Tibial artery (tissue), 4 donors: ENCODE measurements at regions not wholly inside any gene's neighbourhood (a gene's known extent, or its start where the extent isn't known, plus 50 kb on each side); places are given as distances from the start of the nearest gene placed in this dataset.

Experiments
- DNase-seq, 2 donors: peaks; one replicate each; pipeline ENCODE4 v3.0.0-alpha.2; 2019
- H3K27ac ChIP-seq, 2 donors: fragments of 200-600 bp; sonication (generic) in 1 of 2; 1 replicate in 1 of 2; 2 replicates in 1 of 2; pipeline ENCODE4 v1.5.1; 2018 to 2019; ENCODE audit warnings: mild to moderate bottlenecking in 1 of 2
- H3K27me3 ChIP-seq, 2 donors: fragments of 200-600 bp; sonication (generic) in 1 of 2; one replicate each; pipeline versions ENCODE4 v1.5.1 to v1.6.0; 2016 to 2019
- H3K36me3 ChIP-seq, 3 donors: fragments of 200-600 bp; sonication (generic) in 2 of 3; one replicate each; pipeline ENCODE4 v1.5.1; 2016 to 2019; ENCODE audit warnings: mild to moderate bottlenecking in 2 of 3
- H3K4me1 ChIP-seq, 4 donors: fragments of 200-600 bp; sonication (generic) in 2 of 4; 1 replicate in 3 of 4; 2 replicates in 1 of 4; pipeline ENCODE4 v1.5.1; 2016 to 2019
- H3K4me3 ChIP-seq, 2 donors: fragments of 200-600 bp; sonication (generic) in 1 of 2; 1 replicate in 1 of 2; 2 replicates in 1 of 2; pipeline ENCODE4 v1.5.1; 2018 to 2019; ENCODE audit warnings: mild to moderate bottlenecking in 2 of 2
- H3K9me3 ChIP-seq, 3 donors: fragments of 200-600 bp; sonication (generic) in 1 of 3; one replicate each; pipeline ENCODE4 v1.5.1; 2016 to 2019
- CTCF ChIP-seq, 2 experiments: fragments of 200-600 bp in 1 of 2; fragments of 450-650 bp in 1 of 2; IDR thresholded peaks; one replicate each; pipeline ENCODE4 v1.5.1; 2017 to 2019; ENCODE audit warnings: antibody characterized with exemption in 2 of 2, mild to moderate bottlenecking in 1 of 2, moderate library complexity in 1 of 2
- intact Hi-C: fragments of 100-400 bp; cut with DNase I; formaldehyde crosslinking; loops from one replicate; pipeline ENCODE4 v1.15.0; 2023; ENCODE audit warnings: low total_unique reads

GRCh38 chr10:121290674-121291073 is 307.6 kb downstream of the FGFR2 start:
- no peaks in the 10 kb centered on the region for H3K36me3 ChIP-seq
- intact Hi-C loops = no loop called here
- peaks cover 0 to 9% (median 2%) of the 10 kb centered on the region in 4 donors for H3K4me1 ChIP-seq
- no peak for TF ChIP-seq CTCF (IDR thresholded peaks at IDR 0.05)
- DNase-seq = no peak
- no peak overlapping the region for H3K4me3 ChIP-seq
- H3K27ac ChIP-seq = no peak overlapping the region
- no peaks in the 10 kb centered on the region for H3K9me3 ChIP-seq
- peaks cover 0 to 3% of the 10 kb centered on the region in 2 donors for H3K27me3 ChIP-seq

GRCh38 chr10:121291376-121291775 is 306.9 kb downstream of the FGFR2 start:
- no peaks in the 10 kb centered on the region for H3K9me3 ChIP-seq
- peaks cover 0 to 2% (median 0%) of the 10 kb centered on the region in 4 donors for H3K4me1 ChIP-seq
- intact Hi-C loops = no loop called here

GRCh38 chr10:121291823-121292222 is 306.4 kb downstream of the FGFR2 start:
- TF ChIP-seq CTCF (IDR thresholded peaks at IDR 0.05) = no peak
- Histone ChIP-seq H3K4me3 (no peak overlapping the region), H3K4me1 (no peaks in the 10 kb centered on the region), H3K36me3 (no peaks in the 10 kb centered on the region), H3K27me3 (peaks cover 0 to 3% of the 10 kb centered on the region in 2 donors), H3K27ac (no peak overlapping the region), H3K9me3 (no peaks in the 10 kb centered on the region)
- no peak for DNase-seq
- intact Hi-C loops = no loop called here

More at GRCh38 chr10:121291376-121291775, 306.9 kb downstream of the FGFR2 start:
- H3K27ac ChIP-seq = no peak overlapping the region
- peaks cover 0 to 3% of the 10 kb centered on the region in 2 donors for H3K27me3 ChIP-seq
- no peak for TF ChIP-seq CTCF (IDR thresholded peaks at IDR 0.05)
- DNase-seq = no peak
- no peaks in the 10 kb centered on the region for H3K36me3 ChIP-seq
- H3K4me3 ChIP-seq = no peak overlapping the region

GRCh38 chr10:121292321-121292720 is 305.9 kb downstream of the FGFR2 start:
- Histone ChIP-seq H3K36me3 (no peaks in the 10 kb centered on the region), H3K4me3 (no peak overlapping the region), H3K9me3 (no peaks in the 10 kb centered on the region), H3K27me3 (peaks cover 0 to 3% of the 10 kb centered on the region in 2 donors), H3K27ac (no peak overlapping the region), H3K4me1 (no peaks in the 10 kb centered on the region)
- intact Hi-C loops = no loop called here
- TF ChIP-seq CTCF (IDR thresholded peaks at IDR 0.05) = no peak
- DNase-seq = no peak

GRCh38 chr10:121293110-121293509 is 305.1 kb downstream of the FGFR2 start:
- H3K4me3 ChIP-seq = no peak overlapping the region
- no peaks in the 10 kb centered on the region for H3K4me1 ChIP-seq
- TF ChIP-seq CTCF (IDR thresholded peaks at IDR 0.05) = no peak
- no peak overlapping the region for H3K27ac ChIP-seq
- intact Hi-C loops = no loop called here
- no peak for DNase-seq
- peaks cover 0 to 3% of the 10 kb centered on the region in 2 donors for H3K27me3 ChIP-seq
- H3K9me3 ChIP-seq = no peaks in the 10 kb centered on the region
- no peaks in the 10 kb centered on the region for H3K36me3 ChIP-seq

- H3K36me3 ChIP-seq = no peaks in the 10 kb centered on the region
- no peaks in the 10 kb centered on the region for H3K4me1 ChIP-seq
- H3K4me3 ChIP-seq = no peak overlapping the region
- peaks cover 0 to 3% of the 10 kb centered on the region in 2 donors for H3K27me3 ChIP-seq
- H3K27ac ChIP-seq = no peak overlapping the region
- DNase-seq = no peak
- intact Hi-C loops = no loop called here
- no peak for TF ChIP-seq CTCF (IDR thresholded peaks at IDR 0.05)
- no peaks in the 10 kb centered on the region for H3K9me3 ChIP-seq
These were observed 303.6 kb downstream of the FGFR2 start for GRCh38 chr10:121294630-121295029.
